ENCODE measurements at regions not wholly inside any gene's neighbourhood (a gene's known extent, or its start where the extent isn't known, plus 50 kb on each side); places are given as distances from the start of the nearest gene placed in this dataset.

- DNase-seq (ENCODE audit: low read depth, low spot score) (no peak), FAIRE-seq (no peak)
- Histone ChIP-seq H3K27me3 (ENCODE audit: control insufficient read depth in 2 of 2, insufficient read depth in 2 of 2, low read length in 2 of 2) (no peaks in the 10 kb centered on the region), H3K9me3 (replicated peaks; ENCODE audit: control insufficient read depth, insufficient read depth, low read length) (no peaks in the 10 kb centered on the region), H3K9ac (replicated peaks; ENCODE audit: extremely low read depth, insufficient read depth, low read length) (no peak overlapping the region), H3K4me1 (ENCODE audit: control insufficient read depth, extremely low read depth, insufficient read depth, low read length) (no peaks in the 10 kb centered on the region), H3K79me2 (ENCODE audit: control insufficient read depth, insufficient read depth, low read length) (no peaks in the 10 kb centered on the region), H3K4me2 (ENCODE audit: insufficient read depth, low read length) (no peak overlapping the region), H3K4me3 (replicated peaks in 1 of 3; ENCODE audit: insufficient read depth in 1 of 3, low read depth in 1 of 3, low read length in 3 of 3) (no peak overlapping the region), H2AFZ (ENCODE audit: low read depth, low read length) (no peak overlapping the region), H4K20me1 (replicated peaks; ENCODE audit: control insufficient read depth, extremely low read depth, insufficient read depth, low read length) (no peaks in the 10 kb centered on the region), H3K36me3 (ENCODE audit: control insufficient read depth in 2 of 2, extremely low read depth in 1 of 2, insufficient read depth in 2 of 2, low read length in 2 of 2) (no peaks in the 10 kb centered on the region), H3K9me1 (replicated peaks; ENCODE audit: control insufficient read depth, extremely low read depth, insufficient read depth, low read length) (no peaks in the 10 kb centered on the region), H3K27ac (ENCODE audit: insufficient read depth, low read depth, low read length) (no peak overlapping the region)
- TF ChIP-seq POLR2A (IDR thresholded peaks at IDR 0.05; ENCODE audit: low read depth, low read length) (no peak), GATA2 (IDR thresholded peaks at IDR 0.05; ENCODE audit: insufficient read depth, insufficient read length, low read depth, low read length) (no peak)
- ChIA-PET CTCF (interaction anchor here (1.5 kb wide), 1 partner anchor 13 kb away, joined by 5 read pairs; no protein-coding TSS in a partner anchor), POLR2A (no interaction called here)
- intact Hi-C loops (cut with micrococcal nuclease) (no loop called here), dilution Hi-C loops (cut with MboI; ENCODE audit: extremely low pct_ligation_motif_present, low sequenced_read_pairs) (no loop called here)
- BruUV-seq (replicated peaks): no TSS peak
Measured at GRCh38 chr18:57869221-57869620, 66.1 kb upstream of the ATP8B1 start.

GRCh38 chr18:57866355-57866754, 63.2 kb upstream of the ATP8B1 start:
- H3K9me3 ChIP-seq (replicated peaks; ENCODE audit: control insufficient read depth, insufficient read depth, low read length): no peaks in the 10 kb centered on the region
- FAIRE-seq (no peak), DNase-seq (ENCODE audit: low read depth, low spot score) (no peak)
- no peaks in the 10 kb centered on the region for H4K20me1 ChIP-seq (replicated peaks; ENCODE audit: control insufficient read depth, extremely low read depth, insufficient read depth, low read length)
- CTCF ChIA-PET: no interaction called here
- no peak overlapping the region for H2AFZ ChIP-seq (ENCODE audit: low read depth, low read length)
- H3K4me3 ChIP-seq (replicated peaks in 1 of 3; ENCODE audit: insufficient read depth in 1 of 3, low read depth in 1 of 3, low read length in 3 of 3): no peak overlapping the region
- H3K27me3 ChIP-seq (ENCODE audit: control insufficient read depth in 2 of 2, insufficient read depth in 2 of 2, low read length in 2 of 2): no peaks in the 10 kb centered on the region
- no peak for TF ChIP-seq JUN (IDR thresholded peaks at IDR 0.05; ENCODE audit: borderline replicate concordance, insufficient read depth, insufficient read length, low read depth)
- no peak for TF ChIP-seq EZH2 (IDR thresholded peaks at IDR 0.05; ENCODE audit: borderline replicate concordance, low read depth, low read length, severe bottlenecking)
- TF ChIP-seq CTCF (IDR thresholded peaks at IDR 0.05; ENCODE audit: extremely low read depth in 1 of 2, insufficient read depth in 1 of 2, low read depth in 1 of 2, low read length in 2 of 2): no peak
- TF ChIP-seq POLR2AphosphoS5 (IDR thresholded peaks at IDR 0.05; ENCODE audit: insufficient read depth, low read depth, low read length): no peak
- TF ChIP-seq FOS (IDR thresholded peaks at IDR 0.05; ENCODE audit: borderline replicate concordance, insufficient read depth, low read length): no peak
- TF ChIP-seq POLR2A (IDR thresholded peaks at IDR 0.05; ENCODE audit: low read depth, low read length): no peak
- TF ChIP-seq MYC (IDR thresholded peaks at IDR 0.05; ENCODE audit: low read depth, low read length): no peak
- TF ChIP-seq, protein P1, sequence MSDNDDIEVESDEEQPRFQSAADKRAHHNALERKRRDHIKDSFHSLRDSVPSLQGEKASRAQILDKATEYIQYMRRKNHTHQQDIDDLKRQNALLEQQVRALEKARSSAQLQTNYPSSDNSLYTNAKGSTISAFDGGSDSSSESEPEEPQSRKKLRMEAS (IDR thresholded peaks at IDR 0.05; ENCODE audit: insufficient read depth, insufficient read length): no peak
- no peak for TF ChIP-seq GATA2 (IDR thresholded peaks at IDR 0.05; ENCODE audit: insufficient read depth, insufficient read length, low read depth, low read length)
- no peaks in the 10 kb centered on the region for H3K4me1 ChIP-seq (ENCODE audit: control insufficient read depth, extremely low read depth, insufficient read depth, low read length)
- no peak overlapping the region for H3K27ac ChIP-seq (ENCODE audit: insufficient read depth, low read depth, low read length)
- intact Hi-C loops (cut with micrococcal nuclease): no loop called here
- no peak overlapping the region for H3K9ac ChIP-seq (replicated peaks; ENCODE audit: extremely low read depth, insufficient read depth, low read length)
- H3K36me3 ChIP-seq (ENCODE audit: control insufficient read depth in 2 of 2, extremely low read depth in 1 of 2, insufficient read depth in 2 of 2, low read length in 2 of 2): no peaks in the 10 kb centered on the region
- H3K4me2 ChIP-seq (ENCODE audit: insufficient read depth, low read length): no peak overlapping the region
- BruUV-seq (replicated peaks): no TSS peak
- dilution Hi-C loops (cut with MboI; ENCODE audit: extremely low pct_ligation_motif_present, low sequenced_read_pairs): no loop called here
- no peaks in the 10 kb centered on the region for H3K9me1 ChIP-seq (replicated peaks; ENCODE audit: control insufficient read depth, extremely low read depth, insufficient read depth, low read length)
- POLR2A ChIA-PET: no interaction called here
- no peaks in the 10 kb centered on the region for H3K79me2 ChIP-seq (ENCODE audit: control insufficient read depth, insufficient read depth, low read length)

All from endothelial cell of umbilical vein (primary cell).